Panc1 (cell line): ENCODE measurements at regions not wholly inside any gene's neighbourhood (a gene's known extent, or its start where the extent isn't known, plus 50 kb on each side); places are given as distances from the start of the nearest gene placed in this dataset.

ENCODE experiments used
- ATAC-seq: fragments of 200-7000 bp; cut with Tn5 transposase; 2 replicates; pipeline ENCODE4 v1.9.1; 2020; ENCODE audit warnings: mild to moderate bottlenecking, moderate library complexity
- BruUV-seq: library from RNA; stranded (reverse); fragments of 400-500 nt; replicated peaks from 2 replicates; lab custom pipeline; 2021; lab: Mats Ljungman, UMichigan
- CTCF ChIA-PET: fragments of 300-600 bp; sonication (Branson Sonifier 250); formaldehyde crosslinking; loops from one replicate; lab custom pipeline; 2022; ENCODE audit warnings: antibody characterized with exemption; lab: Charles Lee
- POLR2A ChIA-PET: fragments of 300-600 bp; sonication (Branson Sonifier 250); formaldehyde crosslinking; loops from one replicate; lab custom pipeline; 2022; ENCODE audit warnings: antibody characterized with exemption; lab: Charles Lee
- DNase-seq: peaks from one replicate; pipeline ENCODE4 v3.0.0-alpha.2; 2010; ENCODE audit warnings: low read depth, low spot score
- H3K27ac ChIP-seq: 2 replicates; pipeline ENCODE4 v1.5.1; 2011; ENCODE audit warnings: mild to moderate bottlenecking, low read length, inconsistent platforms
- H3K27me3 ChIP-seq: fragments of 200-500 bp; sonication (Bioruptor generic); 2 replicates; pipeline ENCODE4 v1.6.0; 2014; ENCODE audit warnings: low read length, inconsistent platforms; ENCODE audit not compliant: control insufficient read depth, insufficient read depth
- H3K36me3 ChIP-seq: fragments of 200-500 bp; sonication (Bioruptor generic); 2 replicates; pipeline ENCODE4 v1.5.1; 2014; ENCODE audit warnings: inconsistent platforms, mild to moderate bottlenecking, low read length, moderate library complexity; ENCODE audit not compliant: control insufficient read depth, insufficient read depth
- H3K4me1 ChIP-seq: 2 replicates; pipeline ENCODE4 v1.5.1; 2011; ENCODE audit warnings: inconsistent platforms, mild to moderate bottlenecking, low read length, moderate library complexity; ENCODE audit not compliant: control insufficient read depth, insufficient read depth
- H3K4me3 ChIP-seq, 2 experiments: 2 replicates each; pipeline ENCODE4 v1.5.1; 2011 to 2012; ENCODE audit warnings: low read depth in 2 of 2, low read length in 2 of 2, mild to moderate bottlenecking in 2 of 2, inconsistent platforms in 1 of 2, moderate library complexity in 1 of 2
- H3K9me3 ChIP-seq: fragments of 200-500 bp; sonication (Bioruptor generic); 2 replicates; pipeline ENCODE4 v1.5.1; 2014; ENCODE audit warnings: low read depth, mild to moderate bottlenecking, inconsistent platforms, low read length, moderate library complexity; ENCODE audit not compliant: control insufficient read depth, insufficient read depth
- CTCF ChIP-seq: fragments of 450-650 bp; IDR thresholded peaks from 2 replicates; pipeline ENCODE4 v1.5.1; 2017; ENCODE audit warnings: mild to moderate bottlenecking
- POLR2AphosphoS5 ChIP-seq: IDR thresholded peaks from 2 replicates; pipeline ENCODE4 v1.6.1; 2012; ENCODE audit warnings: mild to moderate bottlenecking, low read depth, low read length, moderate library complexity
- REST ChIP-seq, 2 experiments: IDR thresholded peaks; 2 replicates each; pipeline ENCODE4 v1.6.1; 2011 to 2012; ENCODE audit warnings: low read depth in 2 of 2, control low read depth in 1 of 2, low read length in 1 of 2, mild to moderate bottlenecking in 1 of 2, moderate library complexity in 1 of 2; ENCODE audit not compliant: insufficient read depth in 1 of 2
- SIN3A ChIP-seq: IDR thresholded peaks from 2 replicates; pipeline ENCODE4 v1.6.1; 2012; ENCODE audit warnings: low read depth, mild to moderate bottlenecking, low read length, moderate library complexity, borderline replicate concordance; ENCODE audit not compliant: insufficient read depth
- TCF7L2 ChIP-seq: IDR thresholded peaks from 2 replicates; pipeline ENCODE4 v1.6.1; 2011; ENCODE audit warnings: mild to moderate bottlenecking, low read depth, low read length, inconsistent platforms
- in situ Hi-C: cut with HindIII; loops from 2 replicates; pipeline ENCODE4 v1.10.0; 2016; ENCODE audit warnings: low sequenced_read_pairs, low pct_unique_long_range_greater_than_20kb
- intact Hi-C: fragments of 100-400 bp; cut with micrococcal nuclease; formaldehyde crosslinking; loops from one replicate; pipeline ENCODE4 v1.10.0; 2022; ENCODE audit not compliant: unreplicated experiment

- no TSS peak for BruUV-seq
- Histone ChIP-seq H3K36me3 (no peaks in the 10 kb centered on the region), H3K9me3 (no peaks in the 10 kb centered on the region), H3K4me1 (no peaks in the 10 kb centered on the region), H3K4me3 (no peak overlapping the region), H3K27ac (no peak overlapping the region), H3K27me3 (no peaks in the 10 kb centered on the region; the same call in 1 of the 2 replicates)
- DNase-seq (no peak), ATAC-seq (no peak)
- intact Hi-C loops (no loop called here), in situ Hi-C loops (no loop called here)
- ChIA-PET POLR2A (no interaction called here), CTCF (no interaction called here)
- TF ChIP-seq REST (IDR thresholded peaks at IDR 0.05; ENCODE audit: insufficient read depth in 1 of 2, low read depth in 2 of 2, low read length in 1 of 2) (no peak), TCF7L2 (no peak), CTCF (no peak), SIN3A (no peak), POLR2AphosphoS5 (no peak)
These were observed 537.9 kb upstream of the RAB6C start for GRCh38 chr2:129441610-129442009.

- Histone ChIP-seq H3K36me3 (no peaks in the 10 kb centered on the region), H3K27me3 (no peaks in the 10 kb centered on the region; the same call in 1 of the 2 replicates), H3K4me1 (no peaks in the 10 kb centered on the region), H3K9me3 (no peaks in the 10 kb centered on the region), H3K27ac (no peak overlapping the region), H3K4me3 (no peak overlapping the region)
- intact Hi-C loops (no loop called here), in situ Hi-C loops (no loop called here)
- DNase-seq (no peak), ATAC-seq (no peak)
- CTCF ChIA-PET, result no interaction called here
- BruUV-seq, result no TSS peak
- TF ChIP-seq REST (IDR thresholded peaks at IDR 0.05; ENCODE audit: insufficient read depth in 1 of 2, low read depth in 2 of 2, low read length in 1 of 2) (no peak), POLR2AphosphoS5 (no peak), SIN3A (no peak), TCF7L2 (no peak), CTCF (no peak)
- POLR2A ChIA-PET, result no interaction called here
These were observed 536.1 kb upstream of the RAB6C start for GRCh38 chr2:129443235-129443864.
